NCI-H1694 (cell line): ENCODE measurements at regions not wholly inside any gene's neighbourhood (a gene's known extent, or its start where the extent isn't known, plus 50 kb on each side); places are given as distances from the start of the nearest gene placed in this dataset.

Experiments
- DNase-seq: peaks from one replicate; lab custom pipeline; 2025; lab: John Stamatoyannopoulos, UW

GRCh38 chr20:16678779-16679178 is 51.0 kb upstream of the SNRPB2 start:
- DNase-seq = no peak

- DNase-seq = no peak
Observed at GRCh38 chr20:16676891-16677290, 52.9 kb upstream of the SNRPB2 start.

GRCh38 chr20:16675001-16675564 is 54.7 kb upstream of the SNRPB2 start:
- DNase-seq = no peak

GRCh38 chr20:16674243-16674642 is 55.6 kb upstream of the SNRPB2 start:
- no peak for DNase-seq

DNA sequence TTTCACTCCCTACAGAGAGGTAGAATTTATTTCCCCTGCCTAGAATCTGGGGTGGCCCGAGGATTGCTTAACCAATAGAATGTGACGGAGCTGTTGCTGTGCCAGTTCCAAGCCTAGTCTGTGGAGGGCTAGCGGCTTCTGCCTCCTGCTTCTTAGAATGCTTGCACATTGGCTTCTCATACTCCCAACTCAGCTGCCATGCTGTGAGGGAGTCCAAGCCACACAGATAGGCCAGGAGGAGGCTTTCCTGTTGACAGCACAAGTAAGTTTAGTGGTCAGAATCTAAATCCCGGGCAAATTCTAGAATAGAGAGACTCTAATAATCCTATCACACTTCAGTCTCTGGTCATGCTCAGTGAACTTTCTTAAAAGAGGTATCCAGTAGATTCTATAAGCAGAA is 57.5 kb upstream of the SNRPB2 start:
- DNase-seq = no peak

- peak; percentile 45 for DNase-seq
Observed at GRCh38 chr20:16671753-16672152, 58.1 kb upstream of the SNRPB2 start.

- DNase-seq = no peak
Observed at GRCh38 chr20:16666272-16666671, 63.6 kb upstream of the SNRPB2 start.

GRCh38 chr20:16664020-16664419 is 65.8 kb upstream of the SNRPB2 start:
- peak; percentile 82 for DNase-seq

DNA sequence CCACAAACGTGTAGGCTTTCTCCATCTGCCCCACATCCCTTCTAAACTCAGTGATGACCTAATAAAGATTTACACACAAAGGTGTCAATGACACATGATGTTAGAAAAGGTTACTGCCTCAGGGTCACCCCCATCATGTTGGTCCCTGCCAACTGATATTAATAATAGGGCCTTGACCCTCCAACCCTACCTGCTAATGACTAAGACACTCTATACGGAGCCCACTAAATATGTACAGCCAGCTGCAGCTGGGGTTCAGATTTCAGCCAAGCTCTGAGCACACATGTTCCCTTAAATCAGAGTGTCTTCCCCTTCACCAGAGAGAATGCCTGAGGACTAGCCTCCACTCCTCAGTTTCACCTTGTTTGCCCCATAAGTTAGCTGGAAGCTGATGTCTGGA is 67.4 kb upstream of the SNRPB2 start:
- DNase-seq = no peak

DNA sequence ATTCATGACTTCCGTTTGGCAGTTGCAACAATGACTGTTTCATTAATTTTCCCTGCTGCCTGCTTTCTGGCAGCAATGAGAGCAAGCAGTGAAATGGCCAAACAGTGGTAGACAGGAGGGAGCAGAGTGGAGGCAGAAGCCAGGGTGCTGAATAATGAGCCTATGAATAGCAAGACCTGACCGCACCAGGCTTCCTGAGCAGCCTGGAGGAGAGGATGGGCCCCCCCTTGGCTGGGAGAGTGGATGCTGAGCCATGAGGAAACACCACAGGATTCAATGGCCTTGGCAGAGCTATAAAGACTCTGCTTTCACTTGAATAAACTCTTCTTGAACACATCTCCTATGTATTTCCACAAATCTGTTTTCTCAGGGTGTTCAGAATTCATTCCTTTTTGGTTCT is 68.1 kb upstream of the SNRPB2 start:
- DNase-seq = no peak

- DNase-seq = no peak
Observed at GRCh38 chr20:16654858-16655535, 74.8 kb upstream of the SNRPB2 start.

DNA sequence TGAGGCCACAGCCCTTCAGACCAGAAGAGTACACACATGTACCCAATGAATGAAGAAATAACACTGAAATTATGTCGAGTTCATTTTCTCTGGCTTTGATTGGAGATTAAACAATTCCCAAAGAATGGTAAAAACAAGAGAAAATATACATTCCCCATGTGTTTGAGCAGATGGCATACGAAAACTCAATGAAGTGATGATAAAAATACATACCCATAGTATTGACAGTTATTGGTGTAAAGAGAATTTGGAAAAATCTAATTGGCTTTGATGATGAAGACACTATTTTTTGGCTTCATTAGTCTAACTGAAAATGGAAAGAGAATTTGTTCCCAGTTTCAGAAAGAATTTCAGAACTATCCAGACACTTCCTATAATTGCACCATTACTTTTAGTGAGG is 76.6 kb upstream of the SNRPB2 start:
- DNase-seq = no peak

GRCh38 chr20:16647875-16648597 is 74.8 kb upstream of the KIF16B start:
- DNase-seq = peak; percentile 14

DNA sequence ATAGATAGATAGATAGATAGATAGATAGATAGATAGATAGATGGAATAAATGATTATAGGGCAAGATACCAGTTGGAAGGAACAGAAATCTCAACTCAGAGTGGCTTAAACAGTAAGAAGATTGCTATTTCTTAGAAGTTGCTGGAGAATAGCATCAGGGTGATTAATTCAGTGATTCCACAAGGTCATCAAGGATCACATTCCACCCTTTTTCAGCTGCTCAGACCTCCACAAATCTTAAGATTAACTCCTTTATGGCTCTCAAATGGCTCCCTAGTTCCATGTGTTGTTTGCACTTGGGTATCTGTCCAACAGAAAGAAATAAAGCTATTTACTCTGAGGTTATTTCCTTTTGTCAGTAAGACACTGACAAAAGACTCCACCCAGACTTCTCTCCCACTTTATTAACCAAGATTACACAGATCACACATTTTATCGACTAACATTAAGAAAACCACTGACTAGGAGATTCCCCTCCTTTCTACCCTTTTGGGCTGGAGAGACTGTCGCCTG is 68.3 kb upstream of the KIF16B start:
- no peak for DNase-seq

GRCh38 chr20:16639027-16639941 is 66.0 kb upstream of the KIF16B start:
- no peak for DNase-seq

DNA sequence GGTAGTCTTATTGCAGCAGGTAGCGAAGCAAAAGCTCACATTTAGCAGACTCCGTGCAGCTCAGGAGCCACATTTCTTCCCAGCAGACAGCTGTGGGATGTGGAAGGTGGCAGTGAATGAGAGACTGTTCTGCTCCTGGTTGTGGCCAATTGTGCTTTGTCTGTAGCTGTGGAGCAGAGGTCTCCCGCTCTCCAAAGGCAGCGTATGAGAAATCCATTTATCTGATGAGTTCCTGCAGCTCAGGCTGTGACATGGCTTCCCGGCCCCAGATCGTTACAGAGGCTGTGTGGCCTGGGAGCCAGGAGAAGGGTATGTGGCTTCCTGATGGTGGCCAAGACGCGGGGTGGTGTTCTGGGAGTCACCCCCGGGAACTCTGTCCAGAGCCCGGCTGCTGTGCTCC is 64.5 kb upstream of the KIF16B start:
- DNase-seq = no peak

- DNase-seq = no peak
Observed at GRCh38 chr20:16626849-16627248, 53.6 kb upstream of the KIF16B start.

GRCh38 chr20:16624106-16624505 is 50.9 kb upstream of the KIF16B start:
- no peak for DNase-seq
